NT2/D1 (cell line): ENCODE measurements at regions not wholly inside any gene's neighbourhood (a gene's known extent, or its start where the extent isn't known, plus 50 kb on each side); places are given as distances from the start of the nearest gene placed in this dataset.

ENCODE experiments used
- DNase-seq: peaks from one replicate; pipeline ENCODE4 v3.0.0-alpha.2; 2011; ENCODE audit warnings: low read depth, low spot score
- H3K27me3 ChIP-seq: 2 replicates; pipeline ENCODE4 v1.6.0; 2011; ENCODE audit warnings: mild to moderate bottlenecking; ENCODE audit not compliant: insufficient read length, insufficient read depth
- H3K36me3 ChIP-seq: 2 replicates; pipeline ENCODE4 v1.6.1; 2011; ENCODE audit warnings: mild to moderate bottlenecking, low read length, mixed read lengths; ENCODE audit not compliant: insufficient read depth, insufficient read length
- H3K4me1 ChIP-seq: 2 replicates; pipeline ENCODE4 v1.5.1; 2011; ENCODE audit not compliant: insufficient read depth, insufficient read length
- H3K4me3 ChIP-seq: 2 replicates; pipeline ENCODE4 v1.5.1; 2011; ENCODE audit warnings: low read depth; ENCODE audit not compliant: insufficient read length
- H3K9ac ChIP-seq: 2 replicates; pipeline ENCODE4 v1.6.0; 2011; ENCODE audit warnings: low read depth; ENCODE audit not compliant: insufficient read length
- H3K9me3 ChIP-seq: 2 replicates; pipeline ENCODE4 v1.5.1; 2011; ENCODE audit warnings: mild to moderate bottlenecking, low read length; ENCODE audit not compliant: insufficient read depth
- SUZ12 ChIP-seq: IDR thresholded peaks from 2 replicates; pipeline ENCODE4 v1.6.1; 2011; ENCODE audit not compliant: insufficient read length, insufficient read depth; ENCODE audit errors: extremely low read depth
- YY1 ChIP-seq: IDR thresholded peaks from 2 replicates; pipeline ENCODE4 v1.6.1; 2011; ENCODE audit not compliant: insufficient read length, insufficient read depth
- ZNF274 ChIP-seq: IDR thresholded peaks from 2 replicates; pipeline ENCODE4 v1.6.1; 2011; ENCODE audit warnings: mild to moderate bottlenecking, low read depth, low read length

- no peaks in the 10 kb centered on the region for H3K9me3 ChIP-seq
- no peak overlapping the region for H3K9ac ChIP-seq
- no peaks in the 10 kb centered on the region for H3K4me1 ChIP-seq
- no peak for DNase-seq
- H3K27me3 ChIP-seq = no peaks in the 10 kb centered on the region
- H3K4me3 ChIP-seq = no peak overlapping the region
- H3K36me3 ChIP-seq = no peaks in the 10 kb centered on the region
- TF ChIP-seq ZNF274 = no peak
- TF ChIP-seq SUZ12 = no peak
- no peak for TF ChIP-seq YY1
Measured at GRCh38 chr10:129392855-129393254, 74.2 kb upstream of the MGMT start.

- DNase-seq = no peak
- Histone ChIP-seq H3K4me3 (no peak overlapping the region), H3K27me3 (no peaks in the 10 kb centered on the region), H3K9ac (no peak overlapping the region), H3K9me3 (no peaks in the 10 kb centered on the region), H3K36me3 (no peaks in the 10 kb centered on the region), H3K4me1 (no peaks in the 10 kb centered on the region)
- no peak for TF ChIP-seq ZNF274
- TF ChIP-seq SUZ12 = no peak
- TF ChIP-seq YY1 = no peak
Measured at GRCh38 chr10:129393812-129394211, 73.2 kb upstream of the MGMT start.

DNA sequence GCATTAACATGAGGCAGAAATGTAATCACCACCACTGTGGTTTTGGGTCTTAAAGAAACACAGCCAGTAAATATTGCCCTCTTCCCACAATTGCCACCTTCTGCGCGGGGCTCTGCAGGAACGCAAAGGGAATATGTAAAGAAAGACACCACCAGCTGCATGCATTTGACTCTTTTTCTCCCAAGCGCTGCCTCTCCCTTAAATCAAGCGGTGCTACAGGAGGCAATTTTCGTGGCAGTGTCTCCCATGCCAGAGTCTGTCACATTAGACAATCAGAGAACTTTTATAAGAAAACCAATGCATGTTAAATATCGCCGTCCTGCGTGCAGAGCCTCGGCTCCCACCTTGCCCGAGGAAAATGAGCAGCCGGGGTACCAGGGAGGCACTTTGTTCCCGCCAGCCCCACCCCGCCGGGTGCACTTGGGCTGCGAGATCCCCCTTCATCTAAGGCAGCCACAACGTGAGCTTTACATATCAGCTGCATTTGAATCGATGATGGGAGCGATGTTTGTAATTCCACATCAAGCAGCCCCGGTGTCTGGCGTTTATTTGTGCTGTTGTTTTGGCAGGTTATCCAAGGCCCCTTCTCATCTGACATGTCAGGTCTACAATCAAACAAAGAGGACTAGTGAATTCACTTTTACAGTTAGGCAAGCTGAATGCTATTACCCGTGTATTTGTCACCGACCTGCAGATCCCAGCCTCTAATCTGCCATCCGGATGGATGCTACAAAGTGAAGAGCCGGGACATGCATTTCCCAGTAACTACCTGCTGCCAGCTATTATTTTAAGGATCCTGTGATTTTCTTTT is 72.3 kb upstream of the MGMT start:
- DNase-seq = no peak
- no peak overlapping the region for H3K9ac ChIP-seq
- H3K4me3 ChIP-seq = no peak overlapping the region
- H3K4me1 ChIP-seq = no peaks in the 10 kb centered on the region
- no peaks in the 10 kb centered on the region for H3K27me3 ChIP-seq
- H3K9me3 ChIP-seq = no peaks in the 10 kb centered on the region
- TF ChIP-seq ZNF274 (no peak), YY1 (no peak), SUZ12 (no peak)
- no peaks in the 10 kb centered on the region for H3K36me3 ChIP-seq

- no peaks in the 10 kb centered on the region for H3K27me3 ChIP-seq
- no peaks in the 10 kb centered on the region for H3K4me1 ChIP-seq
- TF ChIP-seq YY1 (no peak), ZNF274 (no peak), SUZ12 (no peak)
- no peak for DNase-seq
- H3K36me3 ChIP-seq = no peaks in the 10 kb centered on the region
- no peaks in the 10 kb centered on the region for H3K9me3 ChIP-seq
- H3K9ac ChIP-seq = no peak overlapping the region
- no peak overlapping the region for H3K4me3 ChIP-seq
Measured at GRCh38 chr10:129396021-129396722, 70.9 kb upstream of the MGMT start.

- no peaks in the 10 kb centered on the region for H3K36me3 ChIP-seq
- no peak overlapping the region for H3K4me3 ChIP-seq
- H3K4me1 ChIP-seq = no peaks in the 10 kb centered on the region
- no peaks in the 10 kb centered on the region for H3K9me3 ChIP-seq
- TF ChIP-seq SUZ12 = no peak
- no peak for TF ChIP-seq YY1
- no peak for TF ChIP-seq ZNF274
- DNase-seq = no peak
- H3K27me3 ChIP-seq = no peaks in the 10 kb centered on the region
- no peak overlapping the region for H3K9ac ChIP-seq
Measured at GRCh38 chr10:129397198-129397974, 69.7 kb upstream of the MGMT start.

- Histone ChIP-seq H3K27me3 (no peaks in the 10 kb centered on the region), H3K36me3 (no peaks in the 10 kb centered on the region), H3K9me3 (no peaks in the 10 kb centered on the region), H3K4me3 (no peak overlapping the region), H3K9ac (no peak overlapping the region), H3K4me1 (no peaks in the 10 kb centered on the region)
- TF ChIP-seq SUZ12 (no peak), ZNF274 (no peak), YY1 (no peak)
- DNase-seq = no peak
Measured at GRCh38 chr10:129398711-129399141, 68.3 kb upstream of the MGMT start.

DNA sequence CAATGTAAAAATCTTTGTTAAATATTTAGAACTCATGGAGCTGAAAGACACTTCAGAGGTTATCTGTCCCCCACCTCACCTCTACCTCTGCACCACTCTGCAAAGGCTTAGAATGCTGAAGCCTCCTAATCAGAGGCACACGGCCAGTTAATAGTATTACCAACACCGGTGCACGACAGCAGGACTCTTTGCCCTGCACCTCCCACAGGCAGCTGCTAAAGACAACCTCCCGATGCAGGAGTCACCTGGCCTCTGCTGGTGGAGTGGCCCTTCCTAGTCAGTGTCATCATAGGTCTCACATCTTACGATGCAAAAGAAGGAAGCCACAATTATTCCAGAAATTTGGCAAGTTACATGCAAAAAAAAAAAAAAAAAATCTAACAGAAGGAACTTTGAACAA is 66.6 kb upstream of the MGMT start:
- no peaks in the 10 kb centered on the region for H3K27me3 ChIP-seq
- TF ChIP-seq ZNF274 (no peak), SUZ12 (no peak), YY1 (no peak)

More for the DNA sequence above, 66.6 kb upstream of the MGMT start:
- Histone ChIP-seq H3K4me3 (no peak overlapping the region), H3K9ac (no peak overlapping the region), H3K9me3 (no peaks in the 10 kb centered on the region), H3K36me3 (no peaks in the 10 kb centered on the region), H3K4me1 (no peaks in the 10 kb centered on the region)
- DNase-seq = no peak
